RWPE2 (cell line): ENCODE measurements at regions not wholly inside any gene's neighbourhood (a gene's known extent, or its start where the extent isn't known, plus 50 kb on each side); places are given as distances from the start of the nearest gene placed in this dataset.

ENCODE experiments used
- ATAC-seq: fragments of 200-7000 bp; cut with Tn5 transposase; 3 replicates; pipeline ENCODE4 v1.9.1; 2021; ENCODE audit warnings: low read depth
- DNase-seq: peaks from one replicate; pipeline ENCODE4 v3.0.0-alpha.2; 2020; ENCODE audit warnings: low spot score
- H3K27ac ChIP-seq: fragments of 450-650 bp; 2 replicates; pipeline ENCODE4 v1.5.1; 2017; ENCODE audit warnings: mild to moderate bottlenecking; ENCODE audit not compliant: poor library complexity, severe bottlenecking
- H3K27me3 ChIP-seq: fragments of 250-450 bp; sonication (Bioruptor Pico); 2 replicates; pipeline ENCODE4 v1.5.1; 2021; ENCODE audit warnings: mild to moderate bottlenecking, moderate library complexity; ENCODE audit not compliant: insufficient read depth, poor library complexity, severe bottlenecking
- H3K36me3 ChIP-seq: fragments of 250-450 bp; sonication (Bioruptor Pico); 2 replicates; pipeline ENCODE4 v1.5.1; 2020; ENCODE audit warnings: low read depth, mild to moderate bottlenecking, moderate library complexity
- H3K4me1 ChIP-seq: fragments of 250-450 bp; sonication (Bioruptor Pico); 2 replicates; pipeline ENCODE4 v1.5.1; 2021; ENCODE audit warnings: mild to moderate bottlenecking, moderate library complexity; ENCODE audit not compliant: insufficient read depth, poor library complexity, severe bottlenecking
- H3K4me3 ChIP-seq: fragments of 250-450 bp; sonication (Bioruptor Pico); 2 replicates; pipeline ENCODE4 v1.5.1; 2021; ENCODE audit warnings: mild to moderate bottlenecking, moderate library complexity; ENCODE audit not compliant: severe bottlenecking
- H3K9me3 ChIP-seq: fragments of 250-450 bp; sonication (Bioruptor Pico); 2 replicates; pipeline ENCODE4 v1.5.1; 2021; ENCODE audit warnings: mild to moderate bottlenecking, moderate library complexity; ENCODE audit not compliant: severe bottlenecking
- TF ChIP-seq, protein P1 (sequence below): fragments of 450-650 bp; IDR thresholded peaks from one replicate; pipeline ENCODE4 v1.5.1; 2017; ENCODE audit warnings: mild to moderate bottlenecking, moderate library complexity; ENCODE audit not compliant: poor library complexity, severe bottlenecking

- Histone ChIP-seq H3K9me3 (no peaks in the 10 kb centered on the region), H3K36me3 (no peaks in the 10 kb centered on the region), H3K27ac (no peak overlapping the region), H3K4me3 (no peak overlapping the region), H3K4me1 (no peaks in the 10 kb centered on the region), H3K27me3 (no peaks in the 10 kb centered on the region)
- ATAC-seq = no peak
- TF ChIP-seq, protein P1, sequence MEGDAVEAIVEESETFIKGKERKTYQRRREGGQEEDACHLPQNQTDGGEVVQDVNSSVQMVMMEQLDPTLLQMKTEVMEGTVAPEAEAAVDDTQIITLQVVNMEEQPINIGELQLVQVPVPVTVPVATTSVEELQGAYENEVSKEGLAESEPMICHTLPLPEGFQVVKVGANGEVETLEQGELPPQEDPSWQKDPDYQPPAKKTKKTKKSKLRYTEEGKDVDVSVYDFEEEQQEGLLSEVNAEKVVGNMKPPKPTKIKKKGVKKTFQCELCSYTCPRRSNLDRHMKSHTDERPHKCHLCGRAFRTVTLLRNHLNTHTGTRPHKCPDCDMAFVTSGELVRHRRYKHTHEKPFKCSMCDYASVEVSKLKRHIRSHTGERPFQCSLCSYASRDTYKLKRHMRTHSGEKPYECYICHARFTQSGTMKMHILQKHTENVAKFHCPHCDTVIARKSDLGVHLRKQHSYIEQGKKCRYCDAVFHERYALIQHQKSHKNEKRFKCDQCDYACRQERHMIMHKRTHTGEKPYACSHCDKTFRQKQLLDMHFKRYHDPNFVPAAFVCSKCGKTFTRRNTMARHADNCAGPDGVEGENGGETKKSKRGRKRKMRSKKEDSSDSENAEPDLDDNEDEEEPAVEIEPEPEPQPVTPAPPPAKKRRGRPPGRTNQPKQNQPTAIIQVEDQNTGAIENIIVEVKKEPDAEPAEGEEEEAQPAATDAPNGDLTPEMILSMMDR = no peak
- no peak for DNase-seq
Measured at GRCh38 chr2:23131066-23131575, 253.9 kb upstream of the KLHL29 start.

DNA sequence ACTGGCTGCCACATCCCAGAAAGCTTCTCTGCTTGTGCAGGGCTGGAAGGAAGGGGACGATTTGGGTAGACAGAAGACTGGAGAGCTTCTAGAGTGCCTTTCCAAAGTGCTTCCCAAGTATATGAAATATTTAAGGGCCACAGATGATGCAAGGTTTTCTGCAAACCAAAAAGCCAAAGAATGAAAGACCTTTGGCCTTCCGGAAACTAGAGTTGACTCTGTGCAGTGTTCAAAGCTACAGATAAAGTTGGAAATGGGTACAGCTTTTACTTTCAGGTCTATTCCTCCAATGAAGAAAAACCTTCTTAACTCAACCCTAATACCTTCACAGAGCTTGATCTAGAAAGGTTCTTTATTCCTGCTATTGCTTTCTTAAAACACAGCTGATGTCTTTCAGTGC lies 253.0 kb upstream of the KLHL29 start:
- TF ChIP-seq, protein P1 = no peak
- Histone ChIP-seq H3K36me3 (no peaks in the 10 kb centered on the region), H3K4me3 (no peak overlapping the region), H3K4me1 (no peaks in the 10 kb centered on the region), H3K27me3 (no peaks in the 10 kb centered on the region), H3K27ac (no peak overlapping the region), H3K9me3 (no peaks in the 10 kb centered on the region)
- ATAC-seq = no peak
- no peak for DNase-seq

DNA sequence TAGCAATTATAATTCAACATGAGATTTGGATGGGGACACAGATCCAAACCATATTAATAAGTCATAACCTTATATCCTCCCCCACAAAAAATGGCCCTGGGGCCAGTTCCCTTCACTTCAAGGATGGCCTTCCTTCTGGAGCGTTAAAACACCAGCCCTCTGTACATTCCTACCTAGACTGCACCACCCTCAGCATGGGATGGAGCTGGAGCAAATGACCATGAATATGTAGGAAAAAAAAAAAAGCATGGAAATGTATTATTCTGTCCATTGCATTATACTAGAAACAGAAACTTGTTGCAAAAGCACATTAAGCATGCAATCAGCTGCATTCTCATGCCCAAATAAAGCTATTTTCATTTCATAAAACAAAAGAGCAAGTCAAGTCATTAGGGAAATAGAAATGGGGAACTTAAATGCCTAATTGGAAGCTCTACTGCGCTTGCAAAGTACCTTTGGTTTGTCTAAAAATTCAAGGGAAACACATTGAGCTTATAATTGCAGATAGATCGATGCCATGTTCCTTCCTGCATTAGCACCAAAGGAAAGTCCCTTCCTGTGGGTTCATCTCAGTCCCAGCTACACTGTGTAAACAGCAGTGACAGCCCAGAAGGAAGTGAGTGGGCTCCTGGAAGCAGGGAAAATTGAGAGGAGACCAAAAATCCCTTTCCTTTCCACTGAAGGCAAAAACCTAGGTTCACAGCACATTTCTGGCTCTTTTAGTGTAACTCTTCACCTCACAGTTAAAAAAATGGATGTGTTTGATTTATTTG lies 252.0 kb upstream of the KLHL29 start:
- DNase-seq = no peak
- Histone ChIP-seq H3K27me3 (no peaks in the 10 kb centered on the region), H3K27ac (no peak overlapping the region), H3K36me3 (no peaks in the 10 kb centered on the region), H3K4me1 (no peaks in the 10 kb centered on the region), H3K4me3 (no peak overlapping the region), H3K9me3 (no peaks in the 10 kb centered on the region)
- TF ChIP-seq, protein P1 = no peak
- ATAC-seq = no peak

DNA sequence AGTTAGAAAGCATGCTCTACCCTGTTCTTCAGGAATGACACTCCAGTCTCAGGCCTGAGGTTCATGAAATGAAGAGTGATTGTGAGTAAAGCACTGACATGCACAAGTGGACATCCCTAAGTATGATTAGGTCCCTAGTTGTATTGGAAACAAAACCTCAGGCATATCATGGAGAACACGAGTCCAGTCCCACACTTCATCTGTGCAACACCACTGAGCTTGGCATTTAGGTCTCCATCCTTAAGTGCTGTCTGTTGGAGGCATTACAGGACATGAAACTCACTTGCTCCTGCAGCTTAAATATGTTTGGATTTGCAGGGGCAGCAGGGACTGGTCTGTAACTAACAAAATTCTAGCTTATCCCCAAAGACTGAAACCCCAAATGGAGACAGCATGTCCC lies 250.3 kb upstream of the KLHL29 start:
- Histone ChIP-seq H3K27me3 (no peaks in the 10 kb centered on the region), H3K9me3 (no peaks in the 10 kb centered on the region), H3K27ac (no peak overlapping the region), H3K4me1 (no peaks in the 10 kb centered on the region), H3K36me3 (no peaks in the 10 kb centered on the region), H3K4me3 (no peak overlapping the region)
- ATAC-seq (no peak), DNase-seq (no peak)
- TF ChIP-seq, protein P1 = no peak

DNA sequence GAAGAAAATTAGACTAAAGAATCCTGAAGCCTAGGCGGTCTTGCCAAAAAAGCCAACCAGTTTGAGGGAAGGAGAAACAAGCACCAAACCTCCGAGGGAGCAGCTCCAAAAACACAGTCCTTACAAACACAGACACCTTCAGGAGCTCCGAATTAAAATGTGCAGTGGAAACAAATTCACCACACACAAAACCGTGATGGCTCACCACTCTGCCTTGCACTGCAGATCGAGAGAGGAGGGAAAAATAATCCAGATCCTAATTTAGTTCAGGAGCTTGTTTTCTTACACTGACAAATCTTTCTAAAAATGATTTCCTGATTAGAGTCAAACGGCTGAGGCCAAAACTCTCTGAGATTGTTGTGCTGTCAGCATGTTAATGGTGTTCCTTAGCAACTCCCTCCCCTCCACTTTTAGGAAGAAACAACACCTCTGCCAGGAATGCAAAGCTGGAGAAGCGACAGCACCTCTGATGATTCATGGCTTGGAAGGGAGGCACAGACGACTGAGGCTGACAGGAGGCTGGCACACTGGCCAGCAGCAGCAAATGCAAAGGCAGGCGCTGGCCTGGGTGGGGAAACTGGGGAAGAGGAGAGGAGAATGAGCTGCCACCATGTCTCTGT lies 249.4 kb upstream of the KLHL29 start:
- Histone ChIP-seq H3K4me1 (no peaks in the 10 kb centered on the region), H3K27me3 (no peaks in the 10 kb centered on the region), H3K27ac (no peak overlapping the region), H3K9me3 (no peaks in the 10 kb centered on the region), H3K4me3 (no peak overlapping the region), H3K36me3 (no peaks in the 10 kb centered on the region)
- ATAC-seq = 0 out of 3 replicates have a peak, but pooled peaks have one; percentile 29
- no peak for DNase-seq
- TF ChIP-seq, protein P1 = no peak
